GM18505 (cell line): ENCODE measurements at regions not wholly inside any gene's neighbourhood (a gene's known extent, or its start where the extent isn't known, plus 50 kb on each side); places are given as distances from the start of the nearest gene placed in this dataset.

Source experiments
- ATAC-seq: cut with Tn5 transposase; IDR thresholded peaks from one replicate; pipeline ENCODE4 v1.9.1; 2021; ENCODE audit not compliant: unreplicated experiment
- POLR2A ChIP-seq: IDR thresholded peaks from 4 replicates; pipeline ENCODE4 v1.6.1; 2011; ENCODE audit warnings: borderline replicate concordance; ENCODE audit not compliant: insufficient read depth, insufficient read length; ENCODE audit errors: extremely low read depth

DNA sequence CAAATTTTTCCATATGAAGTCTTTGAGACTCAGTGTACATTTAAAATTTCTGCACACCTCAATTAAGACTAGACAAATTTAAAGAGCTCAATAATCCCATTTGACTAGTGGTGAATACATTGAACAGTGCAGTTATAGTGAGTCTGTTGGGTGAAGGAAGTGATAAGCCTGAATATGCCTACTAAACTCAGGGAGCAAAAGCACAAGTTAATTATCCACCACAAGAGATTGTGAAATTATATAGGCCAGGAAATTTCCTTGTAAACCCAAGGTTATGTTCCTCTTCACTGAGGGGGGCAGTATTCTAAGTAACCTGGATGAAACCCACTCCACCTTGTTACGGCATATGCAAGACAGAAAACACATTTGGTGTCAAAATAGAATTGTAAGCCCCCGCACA is 612.9 kb upstream of the DAB2 start:
- no peak for ATAC-seq
- no peak for TF ChIP-seq POLR2A

DNA sequence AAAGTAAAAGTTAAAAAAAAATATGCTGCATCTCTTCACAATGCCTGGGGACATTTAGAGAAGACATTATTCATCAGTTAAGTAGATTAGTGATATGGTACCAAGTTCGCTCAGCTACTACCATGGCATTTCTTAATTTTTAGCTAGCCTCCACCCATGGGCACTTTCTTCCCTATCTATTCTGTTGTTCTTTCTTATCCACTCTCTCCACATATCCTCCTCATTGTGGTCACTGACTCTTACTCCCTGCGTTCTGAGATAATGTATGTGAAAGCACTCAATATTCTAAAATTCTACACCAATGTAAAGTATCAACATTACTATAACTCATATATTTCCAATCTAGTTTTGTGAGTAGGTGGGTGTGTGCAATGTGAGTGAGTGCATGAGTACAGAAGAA is 609.7 kb upstream of the DAB2 start:
- ATAC-seq = no peak
- no peak for TF ChIP-seq POLR2A

DNA sequence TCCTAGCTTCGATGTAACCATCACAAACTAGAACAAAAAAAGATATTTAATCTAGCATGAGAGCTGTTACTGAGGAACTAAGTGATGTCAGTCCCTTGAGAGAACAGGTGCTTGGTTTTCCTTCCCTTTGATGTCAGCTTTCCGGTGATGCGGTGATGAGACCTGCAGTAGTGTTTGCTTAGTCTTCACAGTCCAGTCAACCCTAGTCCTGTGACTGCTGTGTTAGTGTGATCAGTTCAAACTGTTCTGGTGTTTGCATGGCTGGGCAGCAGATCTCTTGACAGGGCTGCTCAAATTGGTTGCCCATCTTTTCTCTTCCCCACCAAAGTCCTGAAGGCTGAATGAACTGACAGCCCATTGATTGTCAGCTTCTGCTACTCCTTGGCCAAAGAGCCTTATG is 608.6 kb upstream of the DAB2 start:
- no peak for TF ChIP-seq POLR2A
- peak; percentile 91 for ATAC-seq

- TF ChIP-seq POLR2A = no peak
- ATAC-seq = peak; percentile 23
Observed at GRCh38 chr5:40033009-40033408, 608.2 kb upstream of the DAB2 start.

- no peak for TF ChIP-seq POLR2A
- ATAC-seq = no peak
Observed at GRCh38 chr5:40030661-40031060, 605.9 kb upstream of the DAB2 start.

- ATAC-seq = no peak
- no peak for TF ChIP-seq POLR2A
Observed at GRCh38 chr5:40029711-40030495, 605.1 kb upstream of the DAB2 start.

DNA sequence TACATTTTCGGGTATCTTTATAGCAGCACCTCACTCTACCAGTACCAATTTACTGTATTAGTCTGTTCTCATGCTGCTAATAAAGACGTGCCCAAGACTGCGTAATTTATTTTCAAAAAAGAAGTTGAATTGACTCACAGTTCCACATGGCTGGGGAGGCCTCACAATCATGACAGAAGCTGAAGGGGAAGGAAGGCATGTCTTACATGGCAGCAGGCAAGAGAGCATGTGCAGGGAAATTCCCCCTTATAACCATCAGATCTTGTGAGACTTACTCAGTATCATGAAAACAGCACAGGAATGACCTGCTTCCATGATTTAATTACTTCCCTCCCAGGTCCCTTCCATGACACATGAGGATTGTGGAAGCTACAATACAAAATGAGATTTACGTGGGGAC is 602.6 kb upstream of the DAB2 start:
- ATAC-seq = no peak
- TF ChIP-seq POLR2A = no peak

DNA sequence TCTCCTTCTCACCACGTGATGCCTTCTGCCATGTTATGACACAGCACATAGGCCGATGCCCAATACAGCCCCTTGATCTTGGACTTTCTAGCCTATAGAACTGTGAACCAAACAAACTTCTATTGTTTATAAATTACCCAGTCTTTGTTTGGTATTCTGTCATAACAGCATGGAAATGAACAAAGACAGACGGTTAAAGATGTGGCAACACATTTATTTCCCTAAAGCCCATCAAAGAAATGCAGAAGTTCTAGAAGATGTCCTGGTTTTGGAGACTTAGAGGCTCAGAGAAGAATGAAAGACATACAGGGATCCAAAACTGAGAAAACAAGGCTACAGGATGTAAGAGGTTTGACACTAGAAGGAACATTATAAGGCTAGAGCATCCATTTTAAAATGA is 600.8 kb upstream of the DAB2 start:
- no peak for TF ChIP-seq POLR2A
- ATAC-seq = no peak

GRCh38 chr5:40022057-40022456 is 597.3 kb upstream of the DAB2 start:
- no peak for ATAC-seq
- no peak for TF ChIP-seq POLR2A

- no peak for ATAC-seq
- no peak for TF ChIP-seq POLR2A
Observed at GRCh38 chr5:40021007-40021406, 596.2 kb upstream of the DAB2 start.

DNA sequence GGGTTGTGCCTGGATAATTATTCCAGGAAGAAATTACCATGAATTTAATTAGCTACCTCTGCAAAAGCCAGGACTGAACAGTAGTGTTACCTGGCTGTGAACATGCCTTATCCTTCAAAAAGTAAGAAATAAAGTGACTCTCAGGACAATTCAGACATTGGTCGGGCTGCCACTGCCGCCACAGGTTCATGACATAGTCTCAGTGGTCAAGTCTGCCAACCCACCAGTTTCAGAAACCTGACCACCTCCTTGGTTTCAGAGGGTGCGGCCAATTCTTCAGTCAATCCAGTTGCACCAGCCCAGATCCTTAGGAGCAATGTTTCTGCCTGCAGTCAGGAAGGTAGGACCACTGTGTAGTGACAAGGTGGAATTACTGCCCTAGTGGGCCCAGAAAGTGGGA is 593.1 kb upstream of the DAB2 start:
- ATAC-seq = no peak
- TF ChIP-seq POLR2A = no peak

DNA sequence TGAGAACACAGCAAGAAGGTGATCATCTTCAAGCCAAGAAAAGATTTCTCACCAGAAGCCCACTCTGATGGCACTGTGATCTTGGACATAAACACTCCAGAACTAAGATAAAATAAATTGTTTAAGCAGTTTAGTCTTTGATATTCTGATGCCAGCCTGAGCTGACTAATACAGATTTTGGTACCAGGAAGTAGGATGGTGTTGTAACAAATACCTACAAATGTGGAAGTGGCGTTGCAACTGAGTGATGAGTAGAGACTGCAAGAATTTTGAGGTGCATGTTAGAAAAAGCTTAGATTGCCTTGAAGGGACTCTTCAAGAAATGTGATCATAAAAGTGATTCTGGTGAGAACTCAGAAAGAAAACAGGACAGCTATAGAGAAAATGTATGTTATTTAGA is 592.4 kb upstream of the DAB2 start:
- ATAC-seq = no peak
- TF ChIP-seq POLR2A = no peak

DNA sequence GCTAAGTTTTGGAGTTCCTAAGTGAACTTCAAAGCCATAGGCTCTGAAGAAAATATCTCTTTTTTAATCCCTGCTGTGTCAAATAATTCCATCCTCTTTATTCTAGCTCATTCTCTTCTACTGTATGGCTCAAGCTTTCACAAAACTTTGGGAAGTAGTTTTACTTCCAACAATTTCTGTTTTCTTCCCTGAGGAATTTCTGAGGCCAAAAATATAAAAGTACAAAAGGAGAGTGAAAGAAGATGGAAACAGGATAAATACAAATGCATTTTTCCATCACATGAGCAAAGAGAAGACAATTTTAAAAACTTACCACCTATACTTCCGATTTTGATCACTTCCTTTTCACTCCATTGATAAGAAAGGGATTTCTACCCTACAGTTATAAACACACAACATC is 585.7 kb upstream of the DAB2 start:
- no peak for ATAC-seq
- no peak for TF ChIP-seq POLR2A

DNA sequence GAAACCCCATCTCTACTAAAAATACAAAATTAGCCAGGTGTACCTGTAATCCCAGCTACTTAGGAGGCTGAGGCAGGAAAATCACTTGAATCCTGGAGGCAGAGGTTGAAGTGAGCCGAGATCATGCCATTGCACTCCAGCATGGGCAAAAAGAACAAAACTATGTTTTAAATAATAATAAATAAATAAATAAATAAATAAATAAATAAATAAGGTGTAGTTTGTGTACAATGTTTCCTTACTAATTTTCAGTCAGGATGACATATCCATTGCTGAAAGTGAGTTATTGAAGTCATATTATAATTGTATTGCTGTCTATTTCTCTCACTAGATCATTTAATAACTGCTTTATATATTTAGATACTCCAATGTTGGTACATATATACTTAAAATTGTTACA is 581.5 kb upstream of the DAB2 start:
- ATAC-seq = no peak
- no peak for TF ChIP-seq POLR2A

- no peak for ATAC-seq
- TF ChIP-seq POLR2A = no peak
Observed at GRCh38 chr5:40001796-40002195, 577.0 kb upstream of the DAB2 start.
